Left colon (tissue), 2 donors: ENCODE measurements at regions not wholly inside any gene's neighbourhood (a gene's known extent, or its start where the extent isn't known, plus 50 kb on each side); places are given as distances from the start of the nearest gene placed in this dataset.
A peak's percentile ranks its signal among the peaks of the same experiment; 100 is the strongest.
"Not testable (repeated sequence)": the region's sequence is repeated elsewhere in the genome, so short reads cannot be mapped to it uniquely, and the experiment has no call there.

Experiments
- ATAC-seq: fragments of 200-7000 bp; cut with Tn5 transposase; one replicate; pipeline ENCODE4 v1.9.1; 2020; ENCODE audit warnings: mild to moderate bottlenecking, moderate library complexity
- DNase-seq, 2 donors: peaks; one replicate each; pipeline ENCODE4 v3.0.0-alpha.2; 2020
- intact Hi-C, 2 donors: fragments of 100-400 bp; cut with DNase I in 1 of 2; cut with micrococcal nuclease in 1 of 2; formaldehyde crosslinking; loops; one replicate each; pipeline versions ENCODE4 v1.11.2 to v1.14.0; 2022; cut with DNase I, micrococcal nuclease
- donor health status: DM: no; HTN: no; CAD: no.
- donor health status: DM: yes; HTN: yes; CAD: no.

DNA sequence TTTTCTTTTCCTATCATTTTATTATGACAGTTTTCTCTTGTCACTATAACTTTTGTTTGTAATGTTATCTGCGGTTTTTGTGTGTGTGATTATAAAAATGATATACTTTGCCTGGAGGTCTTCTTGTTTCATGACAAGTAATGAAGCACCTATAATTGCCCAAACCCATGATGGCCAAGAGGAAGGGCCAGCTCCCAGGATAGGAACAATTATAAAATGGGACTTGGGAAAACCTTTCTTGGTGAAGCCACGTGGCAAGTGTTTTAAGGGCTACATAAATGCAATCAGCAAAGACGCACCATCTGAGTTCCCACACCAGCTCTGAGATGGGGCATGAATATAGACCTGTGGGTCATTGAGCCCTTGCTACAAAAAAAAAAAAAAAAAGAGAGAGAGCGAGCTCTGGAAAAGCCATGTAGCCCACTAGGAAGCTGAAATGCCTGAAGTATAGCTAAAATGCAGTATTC, 462.6 kb upstream of the RUNX1 start:
- intact Hi-C loops: no loop called here
- no peak for DNase-seq
- ATAC-seq: no peak

GRCh38 chr21:35510957-35511695, 462.0 kb upstream of the RUNX1 start:
- ATAC-seq (no peak), DNase-seq (no peak)
- intact Hi-C loops: no loop called here

GRCh38 chr21:35510294-35510693, 461.2 kb upstream of the RUNX1 start:
- ATAC-seq (no peak), DNase-seq (no peak)
- intact Hi-C loops: no loop called here

DNA sequence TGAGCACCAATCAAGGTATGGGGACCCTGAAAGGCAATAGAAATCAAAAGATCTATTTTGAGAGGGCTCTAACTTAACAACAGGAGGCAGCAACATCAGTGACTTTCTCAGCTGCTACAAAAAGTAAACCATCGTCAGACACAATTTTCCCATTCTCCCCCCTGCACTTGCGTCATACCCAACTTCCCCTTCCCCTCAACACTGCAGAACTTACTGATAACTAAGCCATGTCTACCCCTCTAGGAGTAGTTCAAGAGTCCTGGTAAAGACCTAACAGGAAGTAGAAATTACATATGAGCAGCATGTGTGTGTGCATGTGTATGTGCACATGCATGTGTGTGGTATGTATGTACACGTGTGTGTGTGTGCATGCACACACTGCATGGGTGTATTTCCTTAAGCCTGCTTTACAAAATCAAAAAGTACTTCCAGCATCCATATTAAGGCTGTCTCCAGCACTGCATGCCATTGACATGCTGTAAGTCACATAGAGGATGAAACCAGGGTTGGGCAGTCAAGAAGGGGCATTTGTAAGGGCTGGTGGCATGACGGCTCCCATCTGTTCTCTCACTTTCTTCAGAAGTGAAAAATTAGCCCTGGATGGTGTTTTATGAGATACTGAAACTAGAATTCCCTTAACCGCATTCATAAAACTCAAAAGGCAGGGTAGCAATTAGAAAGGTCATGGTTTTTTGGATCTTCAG, 460.1 kb upstream of the RUNX1 start:
- no peak for DNase-seq
- intact Hi-C loops: no loop called here
- ATAC-seq: no peak

- intact Hi-C loops: no loop called here
- ATAC-seq: peak; percentile 31
- peak; percentile 33 to 47 for DNase-seq
Measured at GRCh38 chr21:35508139-35508888, 459.2 kb upstream of the RUNX1 start.

GRCh38 chr21:35507181-35507759, 458.2 kb upstream of the RUNX1 start:
- intact Hi-C loops: no loop called here
- ATAC-seq (no peak), DNase-seq (no peak)

DNA sequence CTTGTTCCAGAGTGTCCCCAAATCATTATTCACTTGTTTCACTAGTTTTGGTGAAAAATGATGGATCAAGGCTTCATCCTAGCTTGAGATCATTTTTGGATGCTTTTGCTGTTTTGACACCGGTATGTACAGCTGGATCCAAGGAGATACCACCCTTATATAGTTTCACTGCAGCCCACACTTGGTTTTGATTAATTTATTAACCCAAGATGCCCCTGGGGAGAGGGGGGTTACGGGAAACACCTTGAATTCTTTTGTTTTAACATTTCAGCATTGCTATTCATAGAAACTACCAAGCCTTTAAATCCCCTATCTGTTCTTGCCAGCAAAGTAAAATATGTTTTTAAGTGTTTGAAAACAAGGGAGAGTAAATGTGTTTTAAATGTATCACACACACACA, 457.7 kb upstream of the RUNX1 start:
- intact Hi-C loops: no loop called here
- ATAC-seq: no peak
- no peak for DNase-seq

DNA sequence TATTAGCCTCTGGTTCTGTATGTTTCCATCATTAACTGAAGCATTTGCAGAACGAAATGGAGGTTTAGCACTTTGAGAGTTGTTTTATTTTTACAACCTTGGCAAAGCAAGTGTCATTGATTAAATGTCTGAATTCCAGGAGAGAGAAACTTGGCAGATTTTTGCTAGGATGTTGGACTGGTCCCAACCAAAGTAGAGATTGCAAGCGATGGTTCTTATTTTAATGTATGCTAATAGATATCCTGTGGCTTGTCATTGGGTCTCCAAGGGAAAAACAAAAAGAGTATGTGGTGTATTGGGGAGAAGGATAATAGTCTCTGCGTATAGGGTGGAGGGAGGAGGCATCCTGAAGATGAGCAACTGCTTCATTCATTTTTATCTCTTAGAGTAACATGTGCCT, 457.2 kb upstream of the RUNX1 start:
- DNase-seq (no peak), ATAC-seq (no peak)
- intact Hi-C loops: no loop called here

GRCh38 chr21:35504951-35505466, 455.9 kb upstream of the RUNX1 start:
- ATAC-seq: no peak

DNA sequence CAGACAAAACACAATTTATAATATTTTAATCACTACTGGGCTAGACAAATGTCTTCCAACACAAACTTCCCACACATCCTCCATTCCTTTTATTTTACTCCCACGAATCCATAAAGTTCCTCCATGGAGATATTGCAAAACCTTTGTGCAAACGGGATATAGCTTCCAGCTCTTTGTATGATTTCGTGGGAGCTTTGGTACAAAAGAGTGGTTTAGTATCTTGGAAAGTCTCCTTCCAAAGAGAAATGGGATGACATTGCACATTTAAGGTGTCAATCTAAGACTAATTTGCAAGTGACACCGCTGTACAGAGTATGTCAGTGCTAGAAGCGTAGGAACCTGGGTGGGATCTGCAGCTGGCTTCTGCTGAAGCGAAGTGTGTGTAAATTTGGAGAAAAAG, 455.2 kb upstream of the RUNX1 start:
- no peak for DNase-seq
- no peak for ATAC-seq
- intact Hi-C loops: no loop called here

More at GRCh38 chr21:35504951-35505466, 455.9 kb upstream of the RUNX1 start:
- no peak for DNase-seq
- intact Hi-C loops: no loop called here

GRCh38 chr21:35503671-35504070, 454.6 kb upstream of the RUNX1 start:
- no peak for ATAC-seq
- intact Hi-C loops: no loop called here
- DNase-seq: no peak

GRCh38 chr21:35502821-35503220, 453.7 kb upstream of the RUNX1 start:
- DNase-seq (no peak), ATAC-seq (no peak)
- intact Hi-C loops: no loop called here

DNA sequence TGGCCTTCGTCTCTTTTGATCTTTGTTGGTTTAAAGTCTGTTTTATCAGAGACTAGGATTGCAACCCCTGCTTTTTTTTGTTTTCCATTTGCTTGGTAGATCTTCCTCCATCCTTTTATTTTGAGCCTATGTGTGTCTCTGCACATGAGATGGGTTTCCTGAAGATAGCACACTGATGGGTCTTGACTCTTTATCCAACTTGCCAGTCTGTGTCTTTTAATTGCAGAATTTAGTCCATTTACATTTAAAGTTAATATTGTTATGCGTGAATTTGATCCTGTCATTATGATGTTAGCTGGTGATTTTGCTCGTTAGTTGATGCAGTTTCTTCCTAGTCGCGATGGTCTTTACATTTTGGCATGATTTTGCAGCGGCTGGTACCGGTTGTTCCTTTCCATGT, 448.4 kb upstream of the RUNX1 start:
- ATAC-seq, intact Hi-C loops, DNase-seq: not testable (repeated sequence)

DNA sequence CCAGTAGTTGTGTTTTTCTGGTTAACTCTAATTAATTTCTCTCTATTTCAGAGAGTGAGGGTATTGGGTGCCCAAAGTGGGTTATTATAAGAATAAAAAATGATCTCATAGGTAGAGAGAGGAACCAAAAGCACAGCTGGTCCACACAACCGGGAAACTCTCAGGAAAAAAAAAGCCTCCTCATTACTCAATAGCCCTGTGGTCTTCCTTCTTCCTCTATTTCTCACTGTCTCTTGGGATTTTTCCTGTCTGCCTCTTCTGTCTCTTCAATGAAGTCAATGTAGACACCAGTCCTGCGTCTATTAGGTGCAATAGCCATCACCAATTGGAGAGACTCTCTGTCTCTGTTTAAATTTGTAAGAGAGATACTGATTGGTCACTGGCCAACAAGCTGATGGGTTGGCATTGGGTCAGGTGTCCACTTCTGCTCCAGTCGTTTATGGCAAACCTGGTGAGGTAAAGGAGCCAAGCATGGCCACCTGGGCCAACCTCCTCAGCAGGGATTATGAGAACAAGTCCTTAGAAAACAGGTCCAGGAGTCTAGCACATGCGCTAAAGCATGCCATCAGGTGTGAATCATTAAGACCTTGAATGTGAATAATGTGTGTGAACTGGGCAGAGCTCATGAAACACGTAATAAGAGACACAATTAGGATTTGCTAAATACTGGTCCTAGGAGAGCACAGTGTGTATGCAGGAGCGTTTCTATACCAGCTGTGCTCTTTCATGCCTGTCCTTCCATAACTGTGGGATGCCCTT, 443.0 kb upstream of the RUNX1 start:
- DNase-seq (no peak), ATAC-seq (no peak)

DNA sequence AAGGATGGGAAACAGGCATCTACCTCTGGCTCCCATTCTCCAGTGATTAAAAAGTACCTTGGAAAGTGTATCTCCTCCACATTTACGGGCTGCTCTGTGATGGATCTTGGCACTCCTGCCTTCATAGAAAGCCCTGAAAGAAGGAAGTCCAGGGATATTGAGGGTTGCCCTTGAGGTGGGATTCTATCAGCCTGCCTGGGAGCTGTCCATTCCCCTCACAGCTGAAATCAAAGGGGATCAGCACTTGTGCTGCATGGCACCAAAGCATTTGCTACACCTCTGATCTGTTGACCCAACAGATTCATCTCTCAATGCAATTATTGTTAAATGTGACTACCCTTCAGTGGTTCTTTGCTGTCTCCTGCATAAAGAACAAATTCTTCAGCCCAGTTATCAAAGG, 442.0 kb upstream of the RUNX1 start:
- no peak for ATAC-seq
- intact Hi-C loops: no loop called here

More for the DNA sequence above, 443.0 kb upstream of the RUNX1 start:
- intact Hi-C loops: no loop called here

DNA sequence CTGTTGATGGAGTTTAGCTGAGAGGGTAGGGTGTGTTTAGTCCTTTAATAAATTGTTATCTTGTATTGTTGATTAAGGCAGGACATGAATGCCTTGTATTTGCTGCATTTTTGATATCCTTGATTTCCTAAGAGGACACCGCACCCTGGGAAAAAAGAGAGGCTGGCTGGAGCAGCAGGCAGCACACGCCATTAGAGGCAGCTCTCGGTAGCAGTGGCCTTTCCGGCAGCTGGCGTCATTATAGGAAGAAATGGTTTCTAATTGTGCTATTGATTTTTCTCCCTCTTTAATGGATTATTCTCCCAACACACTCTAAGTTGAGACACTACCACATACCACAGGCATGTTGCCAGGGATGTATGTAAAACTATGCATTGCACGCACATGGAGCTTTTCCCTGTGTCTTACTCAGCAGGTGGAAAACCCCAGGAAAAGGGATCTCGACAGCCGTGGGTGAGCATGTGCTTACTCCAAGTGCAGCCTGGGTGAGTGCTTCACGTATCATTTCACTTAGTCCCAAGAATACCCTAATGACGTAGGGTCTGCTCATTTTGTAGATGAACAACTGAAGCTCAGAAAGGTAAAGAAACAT, 440.4 kb upstream of the RUNX1 start:
- DNase-seq (no peak), ATAC-seq (no peak)
- intact Hi-C loops: no loop called here

More for the DNA sequence above, 442.0 kb upstream of the RUNX1 start:
- no peak for DNase-seq

- ATAC-seq (no peak), DNase-seq (no peak)
- intact Hi-C loops: no loop called here
Measured at GRCh38 chr21:35488946-35489345, 439.8 kb upstream of the RUNX1 start.

DNA sequence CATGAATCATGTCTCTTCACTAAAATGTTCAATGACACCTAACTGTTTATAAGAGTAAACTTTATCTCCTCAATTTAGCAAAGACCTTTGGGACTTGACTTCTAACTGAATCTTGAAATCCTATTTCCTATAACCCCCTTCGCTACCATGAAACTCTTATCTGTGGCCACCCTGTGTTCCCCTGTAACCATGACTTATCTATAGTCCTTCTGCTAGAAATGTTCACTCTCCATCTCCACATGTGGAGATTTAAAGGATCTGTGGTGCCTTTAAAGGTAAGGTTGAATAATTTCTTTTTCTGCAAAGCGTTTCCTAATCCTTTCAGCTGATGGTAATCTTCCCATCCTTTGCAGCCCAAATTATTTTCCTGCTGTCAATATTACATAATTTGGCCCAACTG, 436.3 kb upstream of the RUNX1 start:
- DNase-seq (no peak), ATAC-seq (no peak)
- intact Hi-C loops: no loop called here
